Endothelial cell of umbilical vein (primary cell): ENCODE measurements at regions not wholly inside any gene's neighbourhood (a gene's known extent, or its start where the extent isn't known, plus 50 kb on each side); places are given as distances from the start of the nearest gene placed in this dataset.

Source experiments
- BruUV-seq: library from RNA; stranded (reverse); fragments of 400-500 nt; replicated peaks from 2 replicates; lab custom pipeline; 2021; lab: Mats Ljungman, UMichigan
- CTCF ChIA-PET: fragments of 300-600, 350-600 bp; sonication (Branson Sonifier 250); formaldehyde crosslinking; loops from one replicate; lab custom pipeline; 2021; ENCODE audit warnings: antibody characterized with exemption, inconsistent platforms; lab: Charles Lee
- POLR2A ChIA-PET: fragments of 300-600, 350-600 bp; sonication (Branson Sonifier 250); formaldehyde crosslinking; loops from one replicate; lab custom pipeline; 2021; ENCODE audit warnings: antibody characterized with exemption, inconsistent platforms; lab: Charles Lee
- DNase-seq: peaks from one replicate; pipeline ENCODE4 v3.0.0-alpha.2; 2011; ENCODE audit warnings: low read depth, low spot score
- FAIRE-seq: peaks from 2 replicates; lab custom pipeline; 2011; peaks lifted over from hg19 to GRCh38; lab: Jason Lieb, UNC
- H2AFZ ChIP-seq: 2 replicates; pipeline ENCODE4 v1.6.0; 2012; ENCODE audit warnings: low read depth, low read length, control low read depth, inconsistent platforms
- H3K27ac ChIP-seq: 2 replicates; pipeline ENCODE4 v1.5.1; 2011; ENCODE audit warnings: low read depth, mild to moderate bottlenecking, control low read depth, low read length, moderate library complexity; ENCODE audit not compliant: insufficient read depth
- H3K27me3 ChIP-seq, 2 experiments: 2 replicates each; pipeline versions ENCODE4 v1.6.0 to v1.6.1; 2011; ENCODE audit warnings: low read length in 2 of 2, mixed read lengths in 1 of 2; ENCODE audit not compliant: control insufficient read depth in 2 of 2, insufficient read depth in 2 of 2
- H3K36me3 ChIP-seq, 2 experiments: 2 replicates in 1 of 2; 3 replicates in 1 of 2; pipeline ENCODE4 v1.5.1; 2011; ENCODE audit warnings: low read length in 2 of 2, mild to moderate bottlenecking in 1 of 2, moderate library complexity in 1 of 2; ENCODE audit not compliant: control insufficient read depth in 2 of 2, insufficient read depth in 2 of 2; ENCODE audit errors: extremely low read depth in 1 of 2
- H3K4me1 ChIP-seq: 3 replicates; pipeline ENCODE4 v1.5.1; 2011; ENCODE audit warnings: mild to moderate bottlenecking, low read length; ENCODE audit not compliant: control insufficient read depth, insufficient read depth; ENCODE audit errors: extremely low read depth
- H3K4me2 ChIP-seq: 2 replicates; pipeline ENCODE4 v1.6.1; 2011; ENCODE audit warnings: low read length, control low read depth, mixed read lengths; ENCODE audit not compliant: insufficient read depth
- H3K4me3 ChIP-seq, 3 experiments: fragments of 200-600 bp in 1 of 3; sonication (generic), shearing (Covaris generic) in 1 of 3; replicated peaks in 1 of 3; 2 replicates each; pipeline ENCODE4 v1.5.1; 2011 to 2016; ENCODE audit warnings: control low read depth in 3 of 3, low read length in 3 of 3, mild to moderate bottlenecking in 2 of 3, inconsistent platforms in 1 of 3, low read depth in 1 of 3, moderate library complexity in 1 of 3; ENCODE audit not compliant: insufficient read depth in 1 of 3
- H3K79me2 ChIP-seq: 2 replicates; pipeline ENCODE4 v1.6.0; 2012; ENCODE audit warnings: low read length, inconsistent platforms; ENCODE audit not compliant: control insufficient read depth, insufficient read depth
- H3K9ac ChIP-seq: replicated peaks from 2 replicates; pipeline ENCODE3; 2011; ENCODE audit warnings: low read length, control low read depth; ENCODE audit not compliant: insufficient read depth; ENCODE audit errors: extremely low read depth
- H3K9me1 ChIP-seq: replicated peaks from 3 replicates; pipeline ENCODE4 v1.6.0; 2011; ENCODE audit warnings: mild to moderate bottlenecking, low read length; ENCODE audit not compliant: control insufficient read depth, insufficient read depth; ENCODE audit errors: extremely low read depth
- H3K9me3 ChIP-seq: replicated peaks from 2 replicates; pipeline ENCODE4 v1.5.1; 2012; ENCODE audit warnings: low read length, inconsistent platforms; ENCODE audit not compliant: control insufficient read depth, insufficient read depth
- H4K20me1 ChIP-seq: replicated peaks from 2 replicates; pipeline ENCODE3; 2011; ENCODE audit warnings: mild to moderate bottlenecking, low read length; ENCODE audit not compliant: control insufficient read depth, insufficient read depth; ENCODE audit errors: extremely low read depth
- CTCF ChIP-seq, 2 donors: IDR thresholded peaks; 1 replicate in 1 of 2; 2 replicates in 1 of 2; pipeline ENCODE4 v1.5.1; 2011; ENCODE audit warnings: low read length in 2 of 2, mild to moderate bottlenecking in 2 of 2, moderate library complexity in 2 of 2, control low read depth in 1 of 2, inconsistent platforms in 1 of 2, low read depth in 1 of 2; ENCODE audit not compliant: insufficient read depth in 1 of 2; ENCODE audit errors: extremely low read depth in 1 of 2
- EZH2 ChIP-seq: IDR thresholded peaks from 2 replicates; pipeline ENCODE4 v1.6.1; 2012; ENCODE audit warnings: borderline replicate concordance, low read depth, mild to moderate bottlenecking, moderate library complexity, low read length, inconsistent platforms; ENCODE audit not compliant: severe bottlenecking
- FOS ChIP-seq: IDR thresholded peaks from 2 replicates; pipeline ENCODE4 v1.6.1; 2011; ENCODE audit warnings: mild to moderate bottlenecking, low read length, moderate library complexity, borderline replicate concordance; ENCODE audit not compliant: insufficient read depth
- GATA2 ChIP-seq: IDR thresholded peaks from 2 replicates; pipeline ENCODE4 v1.7.0; 2011; ENCODE audit warnings: low read depth, mild to moderate bottlenecking, moderate library complexity, mixed read lengths, low read length; ENCODE audit not compliant: insufficient read length, insufficient read depth
- JUN ChIP-seq: IDR thresholded peaks from 2 replicates; pipeline ENCODE4 v1.6.1; 2011; ENCODE audit warnings: borderline replicate concordance, low read depth; ENCODE audit not compliant: insufficient read length, insufficient read depth
- MYC ChIP-seq: IDR thresholded peaks from one replicate; pipeline ENCODE4 v1.6.1; 2011; ENCODE audit warnings: mild to moderate bottlenecking, low read depth, low read length
- POLR2A ChIP-seq: IDR thresholded peaks from 2 replicates; pipeline ENCODE4 v1.6.1; 2012; ENCODE audit warnings: low read depth, mild to moderate bottlenecking, control low read depth, low read length
- POLR2AphosphoS5 ChIP-seq: IDR thresholded peaks from 2 replicates; pipeline ENCODE4 v1.6.1; 2012; ENCODE audit warnings: low read depth, mild to moderate bottlenecking, control low read depth, low read length, moderate library complexity; ENCODE audit not compliant: insufficient read depth
- dilution Hi-C: fragments of 300-500 bp; cut with MboI; formaldehyde crosslinking; loops from one replicate; pipeline ENCODE4 v1.15.0; 2019; ENCODE audit warnings: low sequenced_read_pairs; ENCODE audit not compliant: extremely low pct_ligation_motif_present
- intact Hi-C: fragments of 100-400 bp; cut with micrococcal nuclease; formaldehyde crosslinking; loops from one replicate; pipeline ENCODE4 v1.10.0; 2022
- TF ChIP-seq, protein P1 (sequence below): IDR thresholded peaks from 2 replicates; pipeline ENCODE4 v1.6.1; 2011; ENCODE audit not compliant: insufficient read depth, insufficient read length

- Histone ChIP-seq H3K4me1 (no peaks in the 10 kb centered on the region), H4K20me1 (no peaks in the 10 kb centered on the region), H2AFZ (no peak overlapping the region), H3K27ac (no peak overlapping the region), H3K27me3 (no peaks in the 10 kb centered on the region), H3K36me3 (no peaks in the 10 kb centered on the region), H3K9me1 (no peaks in the 10 kb centered on the region), H3K79me2 (no peaks in the 10 kb centered on the region), H3K4me3 (no peak overlapping the region), H3K9ac (no peak overlapping the region), H3K9me3 (no peaks in the 10 kb centered on the region), H3K4me2 (no peak overlapping the region)
- FAIRE-seq (no peak), DNase-seq (no peak)
- BruUV-seq: no TSS peak
- dilution Hi-C loops (no loop called here), intact Hi-C loops (no loop called here)
- POLR2A ChIA-PET: no interaction called here
- CTCF ChIA-PET: no interaction called here
- TF ChIP-seq CTCF (IDR thresholded peaks at IDR 0.05; ENCODE audit: extremely low read depth in 1 of 2, insufficient read depth in 1 of 2, low read depth in 1 of 2, low read length in 2 of 2): no peak
- TF ChIP-seq GATA2: no peak
- TF ChIP-seq FOS: no peak
- TF ChIP-seq MYC: no peak
- TF ChIP-seq POLR2A: no peak
- no peak for TF ChIP-seq JUN
- no peak for TF ChIP-seq EZH2
- TF ChIP-seq, protein P1, sequence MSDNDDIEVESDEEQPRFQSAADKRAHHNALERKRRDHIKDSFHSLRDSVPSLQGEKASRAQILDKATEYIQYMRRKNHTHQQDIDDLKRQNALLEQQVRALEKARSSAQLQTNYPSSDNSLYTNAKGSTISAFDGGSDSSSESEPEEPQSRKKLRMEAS: no peak
- no peak for TF ChIP-seq POLR2AphosphoS5
Observed at GRCh38 chr2:2960441-2961133, 417.0 kb downstream of the EIPR1 start.
